ENCODE measurements at regions not wholly inside any gene's neighbourhood (a gene's known extent, or its start where the extent isn't known, plus 50 kb on each side); places are given as distances from the start of the nearest gene placed in this dataset.
"Not testable (repeated sequence)": the region's sequence is repeated elsewhere in the genome, so short reads cannot be mapped to it uniquely, and the experiment has no call there.

DNA sequence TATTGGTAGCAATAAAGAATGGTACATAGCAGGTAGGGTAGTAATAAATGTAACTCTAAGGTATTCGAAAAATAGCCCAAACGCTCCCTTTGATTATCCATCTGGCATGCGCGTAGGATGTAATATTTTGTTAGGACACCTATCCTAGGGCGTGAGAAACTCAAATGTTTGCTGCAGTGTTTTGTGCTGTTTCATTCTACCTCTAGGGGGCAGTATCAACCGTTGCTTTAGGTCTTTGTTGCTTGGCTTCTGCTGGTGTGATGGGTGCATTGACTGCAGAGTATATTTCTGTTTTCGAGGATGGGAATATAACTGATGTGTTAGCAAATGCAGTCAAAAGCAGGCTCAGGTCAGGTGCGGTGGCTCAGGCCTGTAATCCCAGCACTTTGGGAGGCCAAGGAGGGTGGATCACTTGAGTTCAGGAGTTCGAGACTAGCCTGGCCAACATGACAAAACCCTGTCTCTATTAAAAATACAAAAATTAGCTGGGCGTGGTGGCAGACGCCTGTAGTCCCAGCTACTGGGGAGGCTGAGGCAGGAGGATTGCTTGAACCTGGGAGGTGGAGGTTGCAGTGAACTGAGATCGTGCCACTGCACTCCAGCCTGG is 55.7 kb downstream of the KATNIP start:
- H3K9ac ChIP-seq; H3F3A ChIP-seq (replicated peaks; ENCODE audit: insufficient read depth); H3K36me3 ChIP-seq (replicated peaks in 1 of 2; ENCODE audit: control insufficient read depth in 1 of 2, insufficient read depth in 2 of 2, low read length in 1 of 2); H3K4me1 ChIP-seq (ENCODE audit: control insufficient read depth in 1 of 2, insufficient read depth in 2 of 2, low read depth in 1 of 2, low read length in 1 of 2); H3K27ac ChIP-seq (ENCODE audit: low read depth in 2 of 2, low read length in 1 of 2); H4K20me1 ChIP-seq (ENCODE audit: insufficient read depth); H3K9me3 ChIP-seq; POLR2A ChIA-PET; H2AFZ ChIP-seq (ENCODE audit: low read depth); H3K4me2 ChIP-seq; H3K27me3 ChIP-seq (ENCODE audit: insufficient read depth); H3K79me2 ChIP-seq (ENCODE audit: insufficient read depth); H3K9me2 ChIP-seq: not testable (repeated sequence)
- peak; percentile 60 for DNase-seq
- CTCF ChIA-PET = interaction anchor here (0.6 to 3.2 kb wide), 11 partner anchors 8 to 465 kb away, joined by 3 to 9 read pairs (median 5); no protein-coding TSS in a partner anchor
- WGBS (ENCODE audit: low lambda C conversion rate) = 78% methylated on average over 12 of the region's 12 CpGs
- TF ChIP-seq SMC3 (IDR thresholded peaks at IDR 0.05; ENCODE audit: low read depth, low read length) (peak; percentile 48), RAD21 (IDR thresholded peaks at IDR 0.05; ENCODE audit: low read length) (peak; percentile 82)
- TF ChIP-seq, protein P1, sequence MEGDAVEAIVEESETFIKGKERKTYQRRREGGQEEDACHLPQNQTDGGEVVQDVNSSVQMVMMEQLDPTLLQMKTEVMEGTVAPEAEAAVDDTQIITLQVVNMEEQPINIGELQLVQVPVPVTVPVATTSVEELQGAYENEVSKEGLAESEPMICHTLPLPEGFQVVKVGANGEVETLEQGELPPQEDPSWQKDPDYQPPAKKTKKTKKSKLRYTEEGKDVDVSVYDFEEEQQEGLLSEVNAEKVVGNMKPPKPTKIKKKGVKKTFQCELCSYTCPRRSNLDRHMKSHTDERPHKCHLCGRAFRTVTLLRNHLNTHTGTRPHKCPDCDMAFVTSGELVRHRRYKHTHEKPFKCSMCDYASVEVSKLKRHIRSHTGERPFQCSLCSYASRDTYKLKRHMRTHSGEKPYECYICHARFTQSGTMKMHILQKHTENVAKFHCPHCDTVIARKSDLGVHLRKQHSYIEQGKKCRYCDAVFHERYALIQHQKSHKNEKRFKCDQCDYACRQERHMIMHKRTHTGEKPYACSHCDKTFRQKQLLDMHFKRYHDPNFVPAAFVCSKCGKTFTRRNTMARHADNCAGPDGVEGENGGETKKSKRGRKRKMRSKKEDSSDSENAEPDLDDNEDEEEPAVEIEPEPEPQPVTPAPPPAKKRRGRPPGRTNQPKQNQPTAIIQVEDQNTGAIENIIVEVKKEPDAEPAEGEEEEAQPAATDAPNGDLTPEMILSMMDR (IDR thresholded peaks at IDR 0.05) = peak; percentile 80
- peak overlapping the region in 1 of 2 experiments; percentile 33; a peak in 1 of 4 replicates for H3K4me3 ChIP-seq (ENCODE audit: low read depth in 2 of 2, low read length in 1 of 2)

DNA sequence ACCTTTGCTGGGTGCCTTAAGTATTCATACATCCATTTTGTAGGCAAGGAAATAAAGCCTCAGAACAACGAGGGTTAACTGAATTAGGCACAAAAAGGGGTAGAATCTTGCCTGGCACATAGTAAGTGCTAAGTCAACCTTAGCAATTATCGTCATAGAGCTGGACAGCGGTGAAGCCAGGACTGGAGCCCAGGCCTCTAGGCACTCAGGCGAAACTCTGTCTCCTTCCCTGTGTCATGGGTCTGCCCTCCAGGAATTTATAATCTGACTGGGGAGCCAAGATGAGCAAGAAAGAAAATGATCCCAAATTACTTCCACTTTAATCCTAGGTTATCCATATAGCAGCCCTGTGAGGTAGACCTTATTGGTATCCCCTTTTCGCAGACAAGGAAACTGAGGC is 61.4 kb downstream of the KATNIP start:
- Histone ChIP-seq H2AFZ (ENCODE audit: low read depth) (no peak overlapping the region), H3K4me2 (no peak overlapping the region), H3K9me2 (no peaks in the 10 kb centered on the region), H3K36me3 (replicated peaks in 1 of 2; ENCODE audit: control insufficient read depth in 1 of 2, insufficient read depth in 2 of 2, low read length in 1 of 2) (peaks cover 0 to 3% of the 10 kb centered on the region in 2 experiments), H3F3A (replicated peaks; ENCODE audit: insufficient read depth) (no peaks in the 10 kb centered on the region), H3K27ac (ENCODE audit: low read depth in 2 of 2, low read length in 1 of 2) (no peak overlapping the region), H3K4me3 (ENCODE audit: low read depth in 2 of 2, low read length in 1 of 2) (no peak overlapping the region), H4K20me1 (ENCODE audit: insufficient read depth) (no peaks in the 10 kb centered on the region), H3K4me1 (ENCODE audit: control insufficient read depth in 1 of 2, insufficient read depth in 2 of 2, low read depth in 1 of 2, low read length in 1 of 2) (no peaks in the 10 kb centered on the region), H3K9me3 (no peaks in the 10 kb centered on the region), H3K79me2 (ENCODE audit: insufficient read depth) (no peaks in the 10 kb centered on the region), H3K9ac (no peak overlapping the region), H3K27me3 (ENCODE audit: insufficient read depth) (no peaks in the 10 kb centered on the region)
- TF ChIP-seq RFX5 (IDR thresholded peaks at IDR 0.05; ENCODE audit: low read length) (no peak), TAF1 (IDR thresholded peaks at IDR 0.05; ENCODE audit: borderline replicate concordance, low read depth, low read length) (no peak), RAD21 (IDR thresholded peaks at IDR 0.05; ENCODE audit: low read length) (no peak), TCF12 (IDR thresholded peaks at IDR 0.05) (no peak), SMC3 (IDR thresholded peaks at IDR 0.05; ENCODE audit: low read depth, low read length) (no peak), POLR2AphosphoS5 (IDR thresholded peaks at IDR 0.05; ENCODE audit: low read depth, low read length) (no peak)
- TF ChIP-seq, protein P2, sequence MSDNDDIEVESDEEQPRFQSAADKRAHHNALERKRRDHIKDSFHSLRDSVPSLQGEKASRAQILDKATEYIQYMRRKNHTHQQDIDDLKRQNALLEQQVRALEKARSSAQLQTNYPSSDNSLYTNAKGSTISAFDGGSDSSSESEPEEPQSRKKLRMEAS (IDR thresholded peaks at IDR 0.05; ENCODE audit: low read depth) = no peak
- WGBS (ENCODE audit: low lambda C conversion rate) = 80% methylated on average over 5 of the region's 5 CpGs
- ChIA-PET CTCF (interaction anchor here (1.5 kb wide), 1 partner anchor 29 kb away, joined by 3 read pairs; no protein-coding TSS in a partner anchor), POLR2A (no interaction called here)
- DNase-seq = no peak

DNA sequence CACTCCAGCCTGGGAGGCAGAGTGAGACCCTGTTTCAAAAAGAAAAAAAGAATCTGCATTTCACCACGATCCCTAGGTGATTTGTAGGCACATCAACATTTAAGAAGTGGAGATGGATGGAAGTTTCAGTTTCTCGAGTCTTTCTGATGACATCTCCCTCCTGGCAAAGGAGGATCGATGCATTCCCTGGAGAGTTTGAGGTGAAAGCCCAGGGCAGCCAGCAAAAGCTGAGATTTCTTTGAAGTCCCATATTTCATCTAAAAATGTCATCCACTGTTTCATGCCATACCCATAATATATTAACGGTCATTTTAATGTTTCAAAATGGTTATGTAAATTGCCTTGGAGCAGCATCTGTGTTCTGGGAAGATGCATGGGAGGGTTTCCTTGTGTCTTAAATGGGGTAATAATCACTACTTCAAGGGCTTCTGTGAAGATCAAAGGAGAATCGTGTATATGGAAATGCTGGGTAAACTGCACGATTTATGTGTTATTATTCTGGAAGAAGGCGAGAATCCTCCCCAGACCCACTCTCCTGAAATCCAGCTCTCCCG is 63.4 kb downstream of the KATNIP start:
- DNase-seq = no peak
- Histone ChIP-seq H3K27ac (ENCODE audit: low read depth in 2 of 2, low read length in 1 of 2) (no peak overlapping the region), H3K27me3 (ENCODE audit: insufficient read depth) (no peaks in the 10 kb centered on the region), H3K9me3 (no peaks in the 10 kb centered on the region), H3K9ac (no peak overlapping the region), H3K4me2 (no peak overlapping the region), H3K79me2 (ENCODE audit: insufficient read depth) (no peaks in the 10 kb centered on the region), H3K4me1 (ENCODE audit: control insufficient read depth in 1 of 2, insufficient read depth in 2 of 2, low read depth in 1 of 2, low read length in 1 of 2) (peaks cover 0 to 6% of the 10 kb centered on the region in 2 experiments; a peak in 1 of 4 replicates), H2AFZ (ENCODE audit: low read depth) (no peak overlapping the region), H3K4me3 (ENCODE audit: low read depth in 2 of 2, low read length in 1 of 2) (no peak overlapping the region), H3K9me2 (no peaks in the 10 kb centered on the region), H4K20me1 (ENCODE audit: insufficient read depth) (no peaks in the 10 kb centered on the region), H3F3A (replicated peaks; ENCODE audit: insufficient read depth) (no peaks in the 10 kb centered on the region), H3K36me3 (replicated peaks in 1 of 2; ENCODE audit: control insufficient read depth in 1 of 2, insufficient read depth in 2 of 2, low read length in 1 of 2) (peaks cover 0 to 3% of the 10 kb centered on the region in 2 experiments)
- 84% methylated on average over 7 of the region's 8 CpGs for WGBS (ENCODE audit: low lambda C conversion rate)
- POLR2A ChIA-PET = no interaction called here
- CTCF ChIA-PET = interaction anchor here (0.7 to 1.4 kb wide), 3 partner anchors 8 to 167 kb away, joined by 3 to 5 read pairs (median 3); no protein-coding TSS in a partner anchor
- TF ChIP-seq EZH2phosphoT487 (IDR thresholded peaks at IDR 0.05; ENCODE audit: borderline replicate concordance, low read depth) = no peak
- TF ChIP-seq SMC3 (IDR thresholded peaks at IDR 0.05; ENCODE audit: low read depth, low read length) = no peak
- no peak for TF ChIP-seq FOSL2 (IDR thresholded peaks at IDR 0.05; ENCODE audit: borderline replicate concordance, low read depth)
- no peak for TF ChIP-seq NFIC (IDR thresholded peaks at IDR 0.05; ENCODE audit: borderline replicate concordance)
- no peak for TF ChIP-seq EP300 (IDR thresholded peaks at IDR 0.05; ENCODE audit: borderline replicate concordance in 1 of 2, low read depth in 1 of 2, low read length in 1 of 2)
- TF ChIP-seq TCF12 (IDR thresholded peaks at IDR 0.05) = no peak
- TF ChIP-seq, protein P3, sequence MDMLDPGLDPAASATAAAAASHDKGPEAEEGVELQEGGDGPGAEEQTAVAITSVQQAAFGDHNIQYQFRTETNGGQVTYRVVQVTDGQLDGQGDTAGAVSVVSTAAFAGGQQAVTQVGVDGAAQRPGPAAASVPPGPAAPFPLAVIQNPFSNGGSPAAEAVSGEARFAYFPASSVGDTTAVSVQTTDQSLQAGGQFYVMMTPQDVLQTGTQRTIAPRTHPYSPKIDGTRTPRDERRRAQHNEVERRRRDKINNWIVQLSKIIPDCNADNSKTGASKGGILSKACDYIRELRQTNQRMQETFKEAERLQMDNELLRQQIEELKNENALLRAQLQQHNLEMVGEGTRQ (IDR thresholded peaks at IDR 0.05; ENCODE audit: borderline replicate concordance, low read depth, low read length) = no peak
- no peak for TF ChIP-seq MEF2A (IDR thresholded peaks at IDR 0.05; ENCODE audit: borderline replicate concordance, low read depth)
- TF ChIP-seq POLR2AphosphoS5 (IDR thresholded peaks at IDR 0.05; ENCODE audit: low read depth, low read length) = no peak
- no peak for TF ChIP-seq RXRA (IDR thresholded peaks at IDR 0.05; ENCODE audit: borderline replicate concordance, low read depth)
- no peak for TF ChIP-seq TAF1 (IDR thresholded peaks at IDR 0.05; ENCODE audit: borderline replicate concordance, low read depth, low read length)
- TF ChIP-seq MXI1 (IDR thresholded peaks at IDR 0.05; ENCODE audit: low read depth, low read length) = no peak
- TF ChIP-seq GABPA (IDR thresholded peaks at IDR 0.05; ENCODE audit: low read depth) = no peak
- TF ChIP-seq TEAD4 (IDR thresholded peaks at IDR 0.05; ENCODE audit: borderline replicate concordance, insufficient read depth) = no peak

Data from SK-N-SH (cell line).